ENCODE measurements at regions not wholly inside any gene's neighbourhood (a gene's known extent, or its start where the extent isn't known, plus 50 kb on each side); places are given as distances from the start of the nearest gene placed in this dataset.

GRCh38 chr1:87418048-87418447 is 89.4 kb downstream of the LMO4 start:
- no peak overlapping the region for H3K27ac ChIP-seq
- H3K9me3 ChIP-seq: no peaks in the 10 kb centered on the region
- H3K36me3 ChIP-seq: no peaks in the 10 kb centered on the region
- TF ChIP-seq POLR2AphosphoS5 (IDR thresholded peaks at IDR 0.05) (no peak), POLR2A (IDR thresholded peaks at IDR 0.05) (no peak), EP300 (IDR thresholded peaks at IDR 0.05) (no peak), CTCF (IDR thresholded peaks at IDR 0.05) (no peak)
- H3K27me3 ChIP-seq: no peaks in the 10 kb centered on the region
- no peak for ATAC-seq
- H3K4me3 ChIP-seq: no peak overlapping the region
- no peaks in the 10 kb centered on the region for H3K4me1 ChIP-seq
- WGBS, 2 donors (ENCODE audit: low coverage in 1 of 2): 79 to 95% methylated on average over 2 to 3 of the region's 3 CpGs

- Histone ChIP-seq H3K27me3 (no peaks in the 10 kb centered on the region), H3K36me3 (no peaks in the 10 kb centered on the region), H3K4me3 (no peak overlapping the region), H3K4me1 (no peaks in the 10 kb centered on the region), H3K27ac (no peak overlapping the region), H3K9me3 (no peaks in the 10 kb centered on the region)
- TF ChIP-seq CTCF (IDR thresholded peaks at IDR 0.05): no peak
- no peak for TF ChIP-seq EP300 (IDR thresholded peaks at IDR 0.05)
- TF ChIP-seq POLR2A (IDR thresholded peaks at IDR 0.05): no peak
- no peak for TF ChIP-seq POLR2AphosphoS5 (IDR thresholded peaks at IDR 0.05)
- ATAC-seq: no peak
Measured at GRCh38 chr1:87421809-87422208, 93.1 kb downstream of the LMO4 start.

- H3K9me3 ChIP-seq: no peaks in the 10 kb centered on the region
- no peak for ATAC-seq
- H3K4me3 ChIP-seq: no peak overlapping the region
- H3K4me1 ChIP-seq: no peaks in the 10 kb centered on the region
- no peaks in the 10 kb centered on the region for H3K27me3 ChIP-seq
- WGBS, 2 donors (ENCODE audit: low coverage in 1 of 2): 88 to 100% methylated on average over 1 of the region's 1 CpG
- H3K36me3 ChIP-seq: no peaks in the 10 kb centered on the region
- no peak overlapping the region for H3K27ac ChIP-seq
- no peak for TF ChIP-seq EP300 (IDR thresholded peaks at IDR 0.05)
- no peak for TF ChIP-seq POLR2A (IDR thresholded peaks at IDR 0.05)
- no peak for TF ChIP-seq POLR2AphosphoS5 (IDR thresholded peaks at IDR 0.05)
- TF ChIP-seq CTCF (IDR thresholded peaks at IDR 0.05): no peak
Measured at GRCh38 chr1:87424541-87424940, 95.9 kb downstream of the LMO4 start.

- 82 to 85% methylated on average over 4 to 7 of the region's 12 CpGs for WGBS, 2 donors (ENCODE audit: low coverage in 1 of 2)
- Histone ChIP-seq H3K4me3 (no peak overlapping the region), H3K27ac (no peak overlapping the region), H3K4me1 (no peaks in the 10 kb centered on the region), H3K36me3 (no peaks in the 10 kb centered on the region), H3K27me3 (no peaks in the 10 kb centered on the region), H3K9me3 (no peaks in the 10 kb centered on the region)
- ATAC-seq: no peak
- TF ChIP-seq CTCF (IDR thresholded peaks at IDR 0.05) (no peak), POLR2A (IDR thresholded peaks at IDR 0.05) (no peak), EP300 (IDR thresholded peaks at IDR 0.05) (no peak), POLR2AphosphoS5 (IDR thresholded peaks at IDR 0.05) (no peak)
Measured at GRCh38 chr1:87426463-87427249, 98.0 kb downstream of the LMO4 start.

GRCh38 chr1:87428367-87428766 is 99.7 kb downstream of the LMO4 start:
- TF ChIP-seq EP300 (IDR thresholded peaks at IDR 0.05): no peak
- no peak for TF ChIP-seq CTCF (IDR thresholded peaks at IDR 0.05)
- TF ChIP-seq POLR2A (IDR thresholded peaks at IDR 0.05): no peak
- no peak for TF ChIP-seq POLR2AphosphoS5 (IDR thresholded peaks at IDR 0.05)
- 79 to 90% methylated on average over 3 of the region's 3 CpGs for WGBS, 2 donors (ENCODE audit: low coverage in 1 of 2)
- no peaks in the 10 kb centered on the region for H3K27me3 ChIP-seq

More at GRCh38 chr1:87428367-87428766, 99.7 kb downstream of the LMO4 start:
- Histone ChIP-seq H3K4me3 (no peak overlapping the region), H3K9me3 (no peaks in the 10 kb centered on the region), H3K36me3 (no peaks in the 10 kb centered on the region), H3K4me1 (no peaks in the 10 kb centered on the region), H3K27ac (no peak overlapping the region)
- ATAC-seq: no peak
